ENCODE measurements at regions not wholly inside any gene's neighbourhood (a gene's known extent, or its start where the extent isn't known, plus 50 kb on each side); places are given as distances from the start of the nearest gene placed in this dataset.
"Not testable (repeated sequence)": the region's sequence is repeated elsewhere in the genome, so short reads cannot be mapped to it uniquely, and the experiment has no call there.

- WGBS, 3 donors, result 25 to 50% (median 36%) methylated on average over 4 of the region's 4 CpGs
- no peak for DNase-seq
- Histone ChIP-seq H3K4me1 (ENCODE audit: control insufficient read depth in 3 of 3, insufficient read depth in 2 of 3, low read depth in 1 of 3, low read length in 2 of 3) (no peaks in the 10 kb centered on the region), H3K27ac (ENCODE audit: low read depth in 1 of 3, low read length in 2 of 3) (no peak overlapping the region), H3K9me3 (ENCODE audit: control insufficient read depth in 2 of 2, insufficient read depth in 1 of 2, low read depth in 1 of 2, low read length in 1 of 2) (no peaks in the 10 kb centered on the region), H3K4me3 (ENCODE audit: low read depth in 1 of 3, low read length in 3 of 3) (no peak overlapping the region), H3K27me3 (ENCODE audit: control insufficient read depth in 3 of 3, insufficient read depth in 3 of 3, low read length in 3 of 3) (no peaks in the 10 kb centered on the region), H3K36me3 (ENCODE audit: control insufficient read depth in 3 of 3, insufficient read depth in 2 of 3, low read depth in 1 of 3, low read length in 3 of 3) (no peaks in the 10 kb centered on the region)
- no peak for FAIRE-seq
These were observed 1799.8 kb upstream of the ADGRL3 start for GRCh38 chr4:59400334-59400733.

DNA sequence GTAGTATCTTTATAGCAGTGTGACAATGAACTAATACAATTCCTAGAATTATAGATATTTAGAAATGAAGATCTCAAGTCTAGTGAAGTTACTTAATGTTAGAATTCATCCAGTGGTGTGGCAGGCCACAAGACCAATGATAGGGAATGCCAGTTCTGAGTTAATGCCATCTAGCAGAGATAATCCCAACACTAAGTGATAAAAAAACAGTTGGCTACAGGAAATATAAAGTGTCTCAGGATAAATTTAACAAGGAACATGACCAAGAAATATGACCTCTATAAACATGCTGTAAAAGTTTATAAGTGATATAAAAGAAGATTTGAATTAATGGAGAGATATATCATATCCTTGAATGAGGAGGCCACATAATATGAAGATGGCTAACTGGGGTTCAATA, 1790.5 kb upstream of the ADGRL3 start:
- Histone ChIP-seq H3K9me3 (ENCODE audit: control insufficient read depth in 2 of 2, insufficient read depth in 1 of 2, low read depth in 1 of 2, low read length in 1 of 2) (no peaks in the 10 kb centered on the region), H3K27ac (ENCODE audit: low read depth in 1 of 3, low read length in 2 of 3) (no peak overlapping the region), H3K4me3 (ENCODE audit: low read depth in 1 of 3, low read length in 3 of 3) (no peak overlapping the region), H3K4me1 (ENCODE audit: control insufficient read depth in 3 of 3, insufficient read depth in 2 of 3, low read depth in 1 of 3, low read length in 2 of 3) (no peaks in the 10 kb centered on the region), H3K27me3 (ENCODE audit: control insufficient read depth in 3 of 3, insufficient read depth in 3 of 3, low read length in 3 of 3) (no peaks in the 10 kb centered on the region), H3K36me3 (ENCODE audit: control insufficient read depth in 3 of 3, insufficient read depth in 2 of 3, low read depth in 1 of 3, low read length in 3 of 3) (no peaks in the 10 kb centered on the region)
- FAIRE-seq, result no peak
- no peak for DNase-seq

GRCh38 chr4:59412739-59413138, 1787.4 kb upstream of the ADGRL3 start:
- Histone ChIP-seq H3K9me3 (ENCODE audit: control insufficient read depth in 2 of 2, insufficient read depth in 1 of 2, low read depth in 1 of 2, low read length in 1 of 2) (no peaks in the 10 kb centered on the region), H3K27me3 (ENCODE audit: control insufficient read depth in 3 of 3, insufficient read depth in 3 of 3, low read length in 3 of 3) (no peaks in the 10 kb centered on the region), H3K36me3 (ENCODE audit: control insufficient read depth in 3 of 3, insufficient read depth in 2 of 3, low read depth in 1 of 3, low read length in 3 of 3) (no peaks in the 10 kb centered on the region), H3K4me1 (ENCODE audit: control insufficient read depth in 3 of 3, insufficient read depth in 2 of 3, low read depth in 1 of 3, low read length in 2 of 3) (no peaks in the 10 kb centered on the region), H3K4me3 (ENCODE audit: low read depth in 1 of 3, low read length in 3 of 3) (no peak overlapping the region), H3K27ac (ENCODE audit: low read depth in 1 of 3, low read length in 2 of 3) (no peak overlapping the region)
- 53 to 75% (median 71%) methylated on average over 5 of the region's 5 CpGs for WGBS, 3 donors
- FAIRE-seq, result no peak
- DNase-seq, result no peak

- FAIRE-seq (no peak), DNase-seq (no peak)
- Histone ChIP-seq H3K9me3 (ENCODE audit: control insufficient read depth in 2 of 2, insufficient read depth in 1 of 2, low read depth in 1 of 2, low read length in 1 of 2) (no peaks in the 10 kb centered on the region), H3K27ac (ENCODE audit: low read depth in 1 of 3, low read length in 2 of 3) (no peak overlapping the region), H3K36me3 (ENCODE audit: control insufficient read depth in 3 of 3, insufficient read depth in 2 of 3, low read depth in 1 of 3, low read length in 3 of 3) (no peaks in the 10 kb centered on the region), H3K4me1 (ENCODE audit: control insufficient read depth in 3 of 3, insufficient read depth in 2 of 3, low read depth in 1 of 3, low read length in 2 of 3) (no peaks in the 10 kb centered on the region), H3K27me3 (ENCODE audit: control insufficient read depth in 3 of 3, insufficient read depth in 3 of 3, low read length in 3 of 3) (no peaks in the 10 kb centered on the region), H3K4me3 (ENCODE audit: low read depth in 1 of 3, low read length in 3 of 3) (no peak overlapping the region)
These were observed 1744.4 kb upstream of the ADGRL3 start for GRCh38 chr4:59455751-59456150.

- DNase-seq (no peak), FAIRE-seq (no peak)
- Histone ChIP-seq H3K9me3 (ENCODE audit: control insufficient read depth in 2 of 2, insufficient read depth in 1 of 2, low read depth in 1 of 2, low read length in 1 of 2) (no peaks in the 10 kb centered on the region), H3K36me3 (ENCODE audit: control insufficient read depth in 3 of 3, insufficient read depth in 2 of 3, low read depth in 1 of 3, low read length in 3 of 3) (no peaks in the 10 kb centered on the region), H3K4me3 (ENCODE audit: low read depth in 1 of 3, low read length in 3 of 3) (no peak overlapping the region), H3K4me1 (ENCODE audit: control insufficient read depth in 3 of 3, insufficient read depth in 2 of 3, low read depth in 1 of 3, low read length in 2 of 3) (no peaks in the 10 kb centered on the region), H3K27ac (ENCODE audit: low read depth in 1 of 3, low read length in 2 of 3) (no peak overlapping the region), H3K27me3 (ENCODE audit: control insufficient read depth in 3 of 3, insufficient read depth in 3 of 3, low read length in 3 of 3) (no peaks in the 10 kb centered on the region)
- WGBS, 3 donors, result 83 to 87% (median 84%) methylated on average over 4 of the region's 4 CpGs
These were observed 1742.5 kb upstream of the ADGRL3 start for GRCh38 chr4:59457576-59457975.

- no peak for DNase-seq
- H3K4me1 ChIP-seq (ENCODE audit: control insufficient read depth in 3 of 3, insufficient read depth in 2 of 3, low read depth in 1 of 3, low read length in 2 of 3), result no peaks in the 10 kb centered on the region
- peaks cover 0 to 2% of the 10 kb centered on the region in 2 donors for H3K9me3 ChIP-seq (ENCODE audit: control insufficient read depth in 2 of 2, insufficient read depth in 1 of 2, low read depth in 1 of 2, low read length in 1 of 2)
- H3K36me3 ChIP-seq (ENCODE audit: control insufficient read depth in 3 of 3, insufficient read depth in 2 of 3, low read depth in 1 of 3, low read length in 3 of 3), result no peaks in the 10 kb centered on the region
- no peak overlapping the region for H3K27ac ChIP-seq (ENCODE audit: low read depth in 1 of 3, low read length in 2 of 3)
- H3K4me3 ChIP-seq (ENCODE audit: low read depth in 1 of 3, low read length in 3 of 3), result no peak overlapping the region
- 12 to 31% (median 28%) methylated on average over 1 of the region's 1 CpG for WGBS, 3 donors
- no peak for FAIRE-seq
- no peaks in the 10 kb centered on the region for H3K27me3 ChIP-seq (ENCODE audit: control insufficient read depth in 3 of 3, insufficient read depth in 3 of 3, low read length in 3 of 3)
These were observed 1715.2 kb upstream of the ADGRL3 start for GRCh38 chr4:59484944-59485343.

DNA sequence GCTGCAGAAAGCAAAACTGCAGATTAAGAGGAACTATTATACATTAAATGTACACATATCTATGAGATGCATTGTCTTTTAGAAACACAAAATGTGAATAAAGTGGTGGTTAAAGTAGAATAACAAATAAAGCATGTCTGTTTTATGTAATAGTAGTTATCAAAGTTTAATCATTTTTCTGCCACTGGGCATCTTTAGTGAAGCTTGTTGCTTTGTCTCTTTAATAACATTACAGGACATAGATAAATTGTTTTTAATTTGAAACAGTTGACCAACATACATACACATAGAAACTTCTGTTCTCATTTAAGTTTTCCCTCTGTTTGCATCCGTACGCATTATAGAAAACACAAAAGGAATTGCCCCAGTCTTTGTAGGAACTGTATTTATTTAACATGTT, 1700.0 kb upstream of the ADGRL3 start:
- WGBS, 3 donors, result 95 to 100% (median 98%) methylated on average over 2 of the region's 2 CpGs
- Histone ChIP-seq H3K36me3 (ENCODE audit: control insufficient read depth in 3 of 3, insufficient read depth in 2 of 3, low read depth in 1 of 3, low read length in 3 of 3) (no peaks in the 10 kb centered on the region), H3K27me3 (ENCODE audit: control insufficient read depth in 3 of 3, insufficient read depth in 3 of 3, low read length in 3 of 3) (no peaks in the 10 kb centered on the region), H3K4me1 (ENCODE audit: control insufficient read depth in 3 of 3, insufficient read depth in 2 of 3, low read depth in 1 of 3, low read length in 2 of 3) (no peaks in the 10 kb centered on the region), H3K4me3 (ENCODE audit: low read depth in 1 of 3, low read length in 3 of 3) (no peak overlapping the region), H3K9me3 (ENCODE audit: control insufficient read depth in 2 of 2, insufficient read depth in 1 of 2, low read depth in 1 of 2, low read length in 1 of 2) (peaks cover 0 to 4% of the 10 kb centered on the region in 2 donors), H3K27ac (ENCODE audit: low read depth in 1 of 3, low read length in 2 of 3) (no peak overlapping the region)
- DNase-seq (no peak), FAIRE-seq (no peak)

DNA sequence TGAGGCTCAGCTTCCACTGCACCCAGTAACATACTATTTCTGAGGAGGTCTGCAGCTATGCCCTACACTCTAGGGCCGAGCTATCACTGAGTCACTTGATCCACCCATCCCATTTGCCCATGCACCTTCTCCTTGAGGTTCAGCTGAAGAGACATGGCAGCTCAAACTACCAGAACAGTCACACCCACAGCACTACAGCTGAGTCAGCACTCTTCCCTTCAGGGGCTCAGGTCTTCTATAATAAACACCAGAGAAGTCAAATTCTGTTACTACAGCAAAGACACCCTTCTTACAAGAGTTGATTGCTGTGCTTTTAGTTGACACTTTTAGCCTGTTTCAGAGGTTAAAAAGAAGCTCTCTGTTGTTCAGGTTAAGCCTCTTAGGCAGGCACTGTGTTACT, 1696.4 kb upstream of the ADGRL3 start:
- no peaks in the 10 kb centered on the region for H3K36me3 ChIP-seq (ENCODE audit: control insufficient read depth in 3 of 3, insufficient read depth in 2 of 3, low read depth in 1 of 3, low read length in 3 of 3)
- peaks cover 0 to 4% of the 10 kb centered on the region in 2 donors for H3K9me3 ChIP-seq (ENCODE audit: control insufficient read depth in 2 of 2, insufficient read depth in 1 of 2, low read depth in 1 of 2, low read length in 1 of 2)
- H3K27ac ChIP-seq (ENCODE audit: low read depth in 1 of 3, low read length in 2 of 3), result no peak overlapping the region
- DNase-seq, result no peak
- H3K4me3 ChIP-seq (ENCODE audit: low read depth in 1 of 3, low read length in 3 of 3), result no peak overlapping the region
- WGBS, 3 donors, result 48 to 67% (median 67%) methylated on average over 1 of the region's 1 CpG
- no peak for FAIRE-seq
- H3K4me1 ChIP-seq (ENCODE audit: control insufficient read depth in 3 of 3, insufficient read depth in 2 of 3, low read depth in 1 of 3, low read length in 2 of 3), result no peaks in the 10 kb centered on the region
- no peaks in the 10 kb centered on the region for H3K27me3 ChIP-seq (ENCODE audit: control insufficient read depth in 3 of 3, insufficient read depth in 3 of 3, low read length in 3 of 3)

DNA sequence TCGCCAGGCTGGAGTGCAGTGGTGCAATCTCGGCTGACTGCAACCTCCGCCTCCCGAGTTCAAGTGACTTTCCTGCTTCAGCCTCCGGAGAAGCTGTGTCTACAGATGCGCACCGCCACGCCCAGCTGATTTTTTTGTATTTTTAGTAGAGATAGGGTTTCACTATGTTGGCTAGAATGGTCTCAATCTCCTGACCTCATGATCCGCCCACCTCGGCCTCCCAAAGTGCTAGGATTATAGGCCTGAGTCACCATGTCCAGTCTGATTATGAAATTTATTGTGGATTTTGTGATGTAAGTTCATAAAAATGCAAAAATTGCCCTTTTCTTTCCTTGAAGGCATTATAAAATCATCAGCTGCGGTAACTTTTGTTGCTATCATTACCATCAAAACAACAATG, 1688.3 kb upstream of the ADGRL3 start:
- not testable (repeated sequence) for FAIRE-seq; H3K9me3 ChIP-seq (ENCODE audit: control insufficient read depth in 2 of 2, insufficient read depth in 1 of 2, low read depth in 1 of 2, low read length in 1 of 2); DNase-seq; H3K27ac ChIP-seq (ENCODE audit: low read depth in 1 of 3, low read length in 2 of 3); H3K4me3 ChIP-seq (ENCODE audit: low read depth in 1 of 3, low read length in 3 of 3); H3K36me3 ChIP-seq (ENCODE audit: control insufficient read depth in 3 of 3, insufficient read depth in 2 of 3, low read depth in 1 of 3, low read length in 3 of 3); H3K27me3 ChIP-seq (ENCODE audit: control insufficient read depth in 3 of 3, insufficient read depth in 3 of 3, low read length in 3 of 3); H3K4me1 ChIP-seq (ENCODE audit: control insufficient read depth in 3 of 3, insufficient read depth in 2 of 3, low read depth in 1 of 3, low read length in 2 of 3)
- WGBS, 3 donors, result 90 to 94% (median 90%) methylated on average over 11 of the region's 11 CpGs
